ENCODE measurements at regions not wholly inside any gene's neighbourhood (a gene's known extent, or its start where the extent isn't known, plus 50 kb on each side); places are given as distances from the start of the nearest gene placed in this dataset.

- TF ChIP-seq CTCF (IDR thresholded peaks at IDR 0.05; ENCODE audit: control extremely low read depth, extremely low read depth) = no peak
- Histone ChIP-seq H3K9me3 (ENCODE audit: control insufficient read depth in 4 of 4, insufficient read depth in 3 of 4, low read length in 3 of 4) (no peaks in the 10 kb centered on the region), H3K4me3 (no peak overlapping the region), H3K9ac (ENCODE audit: insufficient read depth in 1 of 2, low read length in 2 of 2) (no peak overlapping the region), H3K27me3 (ENCODE audit: control insufficient read depth in 3 of 3, insufficient read depth in 3 of 3, low read length in 2 of 3) (no peaks in the 10 kb centered on the region), H3K27ac (ENCODE audit: low read depth in 1 of 2, low read length in 1 of 2) (no peak overlapping the region), H3K4me1 (ENCODE audit: control insufficient read depth in 5 of 5, insufficient read depth in 5 of 5, low read length in 5 of 5) (no peaks in the 10 kb centered on the region), H3K36me3 (ENCODE audit: control insufficient read depth in 4 of 4, insufficient read depth in 4 of 4, low read length in 4 of 4) (no peaks in the 10 kb centered on the region)
- WGBS, 2 donors = 88 to 89% methylated on average over 1 of the region's 1 CpG
- ATAC-seq (ENCODE audit: insufficient read depth, low FRiP score) (no peak), DNase-seq (no peak)
Observed at GRCh38 chr4:100294356-100294755, 104.1 kb upstream of the DDIT4L start.

GRCh38 chr4:100290585-100290984 lies 100.3 kb upstream of the DDIT4L start:
- H3K27ac ChIP-seq (ENCODE audit: low read depth in 1 of 2, low read length in 1 of 2) = no peak overlapping the region
- no peaks in the 10 kb centered on the region for H3K36me3 ChIP-seq (ENCODE audit: control insufficient read depth in 4 of 4, insufficient read depth in 4 of 4, low read length in 4 of 4)
- DNase-seq (no peak), ATAC-seq (ENCODE audit: insufficient read depth, low FRiP score) (no peak)
- TF ChIP-seq CTCF (IDR thresholded peaks at IDR 0.05; ENCODE audit: control extremely low read depth, extremely low read depth) = no peak
- peaks cover 0 to 1% (median 0%) of the 10 kb centered on the region in 5 donors for H3K4me1 ChIP-seq (ENCODE audit: control insufficient read depth in 5 of 5, insufficient read depth in 5 of 5, low read length in 5 of 5)
- H3K9me3 ChIP-seq (ENCODE audit: control insufficient read depth in 4 of 4, insufficient read depth in 3 of 4, low read length in 3 of 4) = no peaks in the 10 kb centered on the region
- no peaks in the 10 kb centered on the region for H3K27me3 ChIP-seq (ENCODE audit: control insufficient read depth in 3 of 3, insufficient read depth in 3 of 3, low read length in 2 of 3)
- no peak overlapping the region for H3K4me3 ChIP-seq
- 74 to 76% methylated on average over 2 of the region's 2 CpGs for WGBS, 2 donors
- H3K9ac ChIP-seq (ENCODE audit: insufficient read depth in 1 of 2, low read length in 2 of 2) = no peak overlapping the region

- TF ChIP-seq CTCF (IDR thresholded peaks at IDR 0.05; ENCODE audit: control extremely low read depth, extremely low read depth) = no peak
Observed at GRCh38 chr4:100289946-100290345, 99.7 kb upstream of the DDIT4L start.

GRCh38 chr4:100289530-100289888 lies 99.2 kb upstream of the DDIT4L start:
- no peak overlapping the region for H3K27ac ChIP-seq (ENCODE audit: low read depth in 1 of 2, low read length in 1 of 2)
- no peaks in the 10 kb centered on the region for H3K9me3 ChIP-seq (ENCODE audit: control insufficient read depth in 4 of 4, insufficient read depth in 3 of 4, low read length in 3 of 4)
- TF ChIP-seq CTCF (IDR thresholded peaks at IDR 0.05; ENCODE audit: control extremely low read depth, extremely low read depth) = no peak
- H3K36me3 ChIP-seq (ENCODE audit: control insufficient read depth in 4 of 4, insufficient read depth in 4 of 4, low read length in 4 of 4) = no peaks in the 10 kb centered on the region
- H3K9ac ChIP-seq (ENCODE audit: insufficient read depth in 1 of 2, low read length in 2 of 2) = no peak overlapping the region
- no peak overlapping the region for H3K4me3 ChIP-seq
- DNase-seq (no peak), ATAC-seq (ENCODE audit: insufficient read depth, low FRiP score) (no peak)
- 22 to 84% methylated on average over 1 of the region's 1 CpG for WGBS, 2 donors
- peaks cover 0 to 1% (median 0%) of the 10 kb centered on the region in 5 donors for H3K4me1 ChIP-seq (ENCODE audit: control insufficient read depth in 5 of 5, insufficient read depth in 5 of 5, low read length in 5 of 5)
- H3K27me3 ChIP-seq (ENCODE audit: control insufficient read depth in 3 of 3, insufficient read depth in 3 of 3, low read length in 2 of 3) = no peaks in the 10 kb centered on the region

More at GRCh38 chr4:100289946-100290345, 99.7 kb upstream of the DDIT4L start:
- no peaks in the 10 kb centered on the region for H3K36me3 ChIP-seq (ENCODE audit: control insufficient read depth in 4 of 4, insufficient read depth in 4 of 4, low read length in 4 of 4)
- no peaks in the 10 kb centered on the region for H3K9me3 ChIP-seq (ENCODE audit: control insufficient read depth in 4 of 4, insufficient read depth in 3 of 4, low read length in 3 of 4)
- no peak overlapping the region for H3K4me3 ChIP-seq
- DNase-seq = no peak
- H3K9ac ChIP-seq (ENCODE audit: insufficient read depth in 1 of 2, low read length in 2 of 2) = no peak overlapping the region
- peaks cover 0 to 1% (median 0%) of the 10 kb centered on the region in 5 donors for H3K4me1 ChIP-seq (ENCODE audit: control insufficient read depth in 5 of 5, insufficient read depth in 5 of 5, low read length in 5 of 5)
- H3K27me3 ChIP-seq (ENCODE audit: control insufficient read depth in 3 of 3, insufficient read depth in 3 of 3, low read length in 2 of 3) = no peaks in the 10 kb centered on the region
- WGBS, 2 donors = 48 to 68% methylated on average over 1 of the region's 1 CpG
- no peak overlapping the region for H3K27ac ChIP-seq (ENCODE audit: low read depth in 1 of 2, low read length in 1 of 2)
- ATAC-seq (ENCODE audit: insufficient read depth, low FRiP score) = no peak

Data from lung (tissue), 11 donors.